ENCODE measurements at regions not wholly inside any gene's neighbourhood (a gene's known extent, or its start where the extent isn't known, plus 50 kb on each side); places are given as distances from the start of the nearest gene placed in this dataset.

- TF ChIP-seq CTCF (IDR thresholded peaks at IDR 0.05; ENCODE audit: low read depth, low read length, poor library complexity, severe bottlenecking) (no peak), EZH2phosphoT487 (IDR thresholded peaks at IDR 0.05; ENCODE audit: borderline replicate concordance, low read length) (no peak)
Observed at GRCh38 chr2:174667250-174667860, 69.8 kb upstream of the WIPF1 start.

Data from DOHH2 (cell line).